GM23338 (cell line): ENCODE measurements at regions not wholly inside any gene's neighbourhood (a gene's known extent, or its start where the extent isn't known, plus 50 kb on each side); places are given as distances from the start of the nearest gene placed in this dataset.

Experiments used
- ATAC-seq: fragments of 200-7000 bp; cut with Tn5 transposase; 3 replicates; pipeline ENCODE4 v1.9.1; 2020
- DNase-seq: peaks from one replicate; pipeline ENCODE4 v3.0.0-alpha.2; 2015; ENCODE audit warnings: low spot score
- H2AFZ ChIP-seq: fragments of 200-600 bp; sonication (generic); 2 replicates; pipeline ENCODE4 v1.8.0; 2016; ENCODE audit warnings: antibody characterized with exemption, mild to moderate bottlenecking, moderate library complexity
- H3F3A ChIP-seq: fragments of 200-600 bp; sonication (generic); replicated peaks from 2 replicates; pipeline ENCODE4 v1.8.0; 2017; ENCODE audit warnings: antibody characterized with exemption, mixed run types, low read depth
- H3K27ac ChIP-seq: fragments of 200-600 bp; sonication (generic); 2 replicates; pipeline ENCODE4 v1.6.1; 2016; ENCODE audit warnings: low read depth
- H3K27me3 ChIP-seq: fragments of 200-600 bp; sonication (generic); 2 replicates; pipeline ENCODE4 v1.8.0; 2016; ENCODE audit warnings: mild to moderate bottlenecking, mixed run types, moderate library complexity; ENCODE audit not compliant: insufficient read depth
- H3K36me3 ChIP-seq: fragments of 200-600 bp; sonication (generic); 2 replicates; pipeline ENCODE4 v1.8.0; 2016; ENCODE audit warnings: mild to moderate bottlenecking; ENCODE audit not compliant: insufficient read depth
- H3K4me1 ChIP-seq: fragments of 200-600 bp; sonication (generic); 2 replicates; pipeline ENCODE4 v1.8.0; 2016; ENCODE audit warnings: mild to moderate bottlenecking, moderate library complexity; ENCODE audit not compliant: insufficient read depth
- H3K4me2 ChIP-seq: fragments of 200-600 bp; sonication (generic); 2 replicates; pipeline ENCODE4 v1.7.1; 2017; ENCODE audit warnings: mixed run types
- H3K4me3 ChIP-seq: fragments of 200-600 bp; sonication (generic); 2 replicates; pipeline ENCODE4 v1.6.1; 2016; ENCODE audit warnings: mixed run types
- H3K79me2 ChIP-seq: fragments of 200-600 bp; sonication (generic); replicated peaks from 2 replicates; pipeline ENCODE4 v1.8.0; 2017; ENCODE audit warnings: mild to moderate bottlenecking; ENCODE audit not compliant: insufficient read depth
- H3K9me2 ChIP-seq: fragments of 200-600 bp; sonication (generic); 2 replicates; pipeline ENCODE4 v1.8.0; 2017; ENCODE audit not compliant: insufficient read depth
- H4K20me1 ChIP-seq: fragments of 200-600 bp; sonication (generic); replicated peaks from 2 replicates; pipeline ENCODE4 v1.8.0; 2017; ENCODE audit warnings: mild to moderate bottlenecking; ENCODE audit not compliant: insufficient read depth
- H3K27ac Mint-ChIP-seq: 2 replicates; pipeline ENCODE4 v1.8.0; 2020; ENCODE audit warnings: inconsistent platforms, mild to moderate bottlenecking, moderate library complexity, mixed read lengths
- H3K27me3 Mint-ChIP-seq: 3 replicates; pipeline ENCODE4 v1.8.0; 2022; ENCODE audit warnings: low read depth, mild to moderate bottlenecking, moderate library complexity, mixed read lengths, inconsistent platforms; ENCODE audit not compliant: insufficient read depth, poor library complexity
- H3K36me3 Mint-ChIP-seq: 3 replicates; pipeline ENCODE4 v1.8.0; 2021; ENCODE audit warnings: low read depth, mild to moderate bottlenecking, inconsistent platforms, moderate library complexity, mixed read lengths
- H3K4me1 Mint-ChIP-seq: 3 replicates; pipeline ENCODE4 v1.8.0; 2020; ENCODE audit warnings: mild to moderate bottlenecking, inconsistent platforms, mixed read lengths
- H3K4me3 Mint-ChIP-seq: 3 replicates; pipeline ENCODE4 v1.8.0; 2021; ENCODE audit warnings: moderate library complexity, mild to moderate bottlenecking, inconsistent platforms, mixed read lengths
- H3K9me3 Mint-ChIP-seq: 3 replicates; pipeline ENCODE4 v1.8.0; 2020; ENCODE audit warnings: moderate library complexity, mild to moderate bottlenecking, inconsistent platforms, mixed read lengths
- CREB1 ChIP-seq: fragments of 250-450 bp; sonication (Bioruptor Pico); IDR thresholded peaks from 2 replicates; pipeline ENCODE4 v1.5.0; 2020; ENCODE audit warnings: low read depth, mild to moderate bottlenecking, moderate library complexity
- CTCF ChIP-seq, 2 experiments: fragments of 200-600 bp in 1 of 2; sonication (generic) in 1 of 2; conservative IDR thresholded peaks; 2 replicates each; pipeline versions ENCODE4 v1.5.1 to v1.6.1; 2016 to 2017; ENCODE audit warnings: antibody characterized with exemption in 2 of 2, low read depth in 2 of 2, mild to moderate bottlenecking in 2 of 2, moderate library complexity in 1 of 2
- ETS1 ChIP-seq: IDR thresholded peaks from 2 replicates; pipeline ENCODE4 v1.6.1; 2016; ENCODE audit warnings: antibody characterized with exemption
- EZH2 ChIP-seq: fragments of 200-600 bp; sonication (generic); IDR thresholded peaks from one replicate; pipeline ENCODE4 v1.8.0; 2017; ENCODE audit warnings: antibody characterized with exemption, mild to moderate bottlenecking, low read depth; ENCODE audit not compliant: unreplicated experiment
- EZH2phosphoT487 ChIP-seq: fragments of 200-600 bp; sonication (generic); IDR thresholded peaks from one replicate; pipeline ENCODE4 v1.8.1; 2018; ENCODE audit warnings: antibody characterized with exemption; ENCODE audit not compliant: unreplicated experiment
- JUNB ChIP-seq: IDR thresholded peaks from one replicate; pipeline ENCODE4 v1.6.1; 2016; ENCODE audit warnings: antibody characterized with exemption; ENCODE audit not compliant: unreplicated experiment
- NANOG ChIP-seq: IDR thresholded peaks from 2 replicates; pipeline ENCODE4 v1.6.1; 2016; ENCODE audit warnings: antibody characterized with exemption, borderline replicate concordance
- POLR2AphosphoS5 ChIP-seq: IDR thresholded peaks from 2 replicates; pipeline ENCODE4 v1.6.1; 2016; ENCODE audit warnings: antibody characterized with exemption, low read depth
- REST ChIP-seq: IDR thresholded peaks from one replicate; pipeline ENCODE4 v1.6.1; 2018; ENCODE audit warnings: antibody characterized with exemption; ENCODE audit not compliant: unreplicated experiment
- STAT1 ChIP-seq: IDR thresholded peaks from one replicate; pipeline ENCODE4 v1.6.1; 2016; ENCODE audit warnings: antibody characterized with exemption; ENCODE audit not compliant: unreplicated experiment
- ZNF114 ChIP-seq: fragments of 250-450 bp; sonication (Bioruptor Pico); IDR thresholded peaks from 2 replicates; pipeline ENCODE4 v1.5.0; 2020; ENCODE audit warnings: mild to moderate bottlenecking, moderate library complexity
- ZNF331 ChIP-seq: fragments of 250-450 bp; sonication (Bioruptor Pico); IDR thresholded peaks from 2 replicates; pipeline ENCODE4 v1.5.0; 2020; ENCODE audit warnings: low read depth, mild to moderate bottlenecking, moderate library complexity
- ZNF462 ChIP-seq: fragments of 250-450 bp; sonication (Bioruptor Pico); IDR thresholded peaks from 2 replicates; pipeline ENCODE4 v1.5.0; 2020; ENCODE audit warnings: mild to moderate bottlenecking, moderate library complexity

- Histone ChIP-seq H3K9me2 (no peaks in the 10 kb centered on the region), H4K20me1 (no peaks in the 10 kb centered on the region), H2AFZ (no peak overlapping the region), H3K4me3 (no peak overlapping the region), H3K27ac (no peak overlapping the region), H3K4me2 (no peak overlapping the region), H3K27me3 (no peaks in the 10 kb centered on the region), H3K4me1 (no peaks in the 10 kb centered on the region), H3K79me2 (no peaks in the 10 kb centered on the region), H3K36me3 (no peaks in the 10 kb centered on the region), H3F3A (no peaks in the 10 kb centered on the region)
- Mint-ChIP-seq H3K27me3 (no peaks in the 10 kb centered on the region), H3K27ac (no peak overlapping the region), H3K4me1 (no peaks in the 10 kb centered on the region), H3K4me3 (no peak overlapping the region), H3K36me3 (no peaks in the 10 kb centered on the region), H3K9me3 (no peaks in the 10 kb centered on the region)
- no peak for TF ChIP-seq CTCF (conservative IDR thresholded peaks at IDR 0.05; ENCODE audit: low read depth in 2 of 2)
- TF ChIP-seq ZNF331 (CRISPR knock-in tag), result no peak
- TF ChIP-seq POLR2AphosphoS5, result no peak
- no peak for TF ChIP-seq CREB1 (CRISPR knock-in tag)
- no peak for TF ChIP-seq EZH2phosphoT487
- no peak for TF ChIP-seq NANOG
- TF ChIP-seq ZNF462, result no peak
- TF ChIP-seq JUNB, result no peak
- no peak for TF ChIP-seq REST
- no peak for TF ChIP-seq ETS1
- TF ChIP-seq STAT1, result no peak
- no peak for TF ChIP-seq EZH2
- TF ChIP-seq ZNF114 (CRISPR knock-in tag), result no peak
- DNase-seq, result no peak
- ATAC-seq, result no peak
Observed at GRCh38 chr13:72093262-72093661, 226.3 kb upstream of the DACH1 start.
